Esophagus muscularis mucosa (tissue), 4 donors: ENCODE measurements at regions not wholly inside any gene's neighbourhood (a gene's known extent, or its start where the extent isn't known, plus 50 kb on each side); places are given as distances from the start of the nearest gene placed in this dataset.

Source experiments
- DNase-seq: peaks from one replicate; pipeline ENCODE4 v3.0.0-alpha.2; 2017; ENCODE audit errors: extremely low spot score
- H3K27ac ChIP-seq, 4 donors: fragments of 200-600 bp; sonication (generic); replicated peaks in 1 of 4; 1 replicate in 3 of 4; 2 replicates in 1 of 4; pipeline ENCODE4 v1.5.1; 2016 to 2019; ENCODE audit warnings: mild to moderate bottlenecking in 1 of 4
- H3K27me3 ChIP-seq, 4 donors: fragments of 200-600 bp; sonication (generic); one replicate each; pipeline versions ENCODE4 v1.5.1 to v1.6.0; 2016 to 2019
- H3K36me3 ChIP-seq, 4 donors: fragments of 200-600 bp; sonication (generic); one replicate each; pipeline ENCODE4 v1.5.1; 2016 to 2019
- H3K4me1 ChIP-seq, 4 donors: fragments of 200-600 bp; sonication (generic); one replicate each; pipeline ENCODE4 v1.5.1; 2016 to 2019
- H3K4me3 ChIP-seq, 4 donors: fragments of 200-600 bp; sonication (generic); 1 replicate in 2 of 4; 2 replicates in 2 of 4; pipeline ENCODE4 v1.5.1; 2016 to 2019; ENCODE audit warnings: mild to moderate bottlenecking in 4 of 4, moderate library complexity in 1 of 4
- H3K9me3 ChIP-seq, 4 donors: fragments of 200-600 bp; sonication (generic); 1 replicate in 3 of 4; 2 replicates in 1 of 4; pipeline ENCODE4 v1.5.1; 2016 to 2019
- CTCF ChIP-seq, 3 experiments: fragments of 200-600 bp in 2 of 3; fragments of 450-650 bp in 1 of 3; sonication (generic) in 2 of 3; IDR thresholded peaks; one replicate each; pipeline ENCODE4 v1.5.1; 2017 to 2019; ENCODE audit warnings: antibody characterized with exemption in 3 of 3, mild to moderate bottlenecking in 2 of 3, moderate library complexity in 1 of 3
- EP300 ChIP-seq: sonication (generic); formaldehyde crosslinking; IDR thresholded peaks from one replicate; pipeline ENCODE4 v1.6.1; 2017; ENCODE audit warnings: antibody characterized with exemption
- POLR2A ChIP-seq: fragments of 450-650 bp; IDR thresholded peaks from one replicate; pipeline ENCODE4 v1.6.1; 2017; ENCODE audit warnings: antibody characterized with exemption, moderate library complexity, mild to moderate bottlenecking, low read depth
- POLR2AphosphoS5 ChIP-seq, 2 donors: sonication (generic); formaldehyde crosslinking; IDR thresholded peaks; one replicate each; pipeline ENCODE4 v1.6.1; 2017; ENCODE audit warnings: antibody characterized with exemption in 2 of 2
- WGBS: methylation state at CpG from one replicate; pipeline ENCODE4 v1.1.5; 2018; 5-methylcytosine and 5-hydroxymethylcytosine counted together
- intact Hi-C: fragments of 100-400 bp; cut with DNase I; formaldehyde crosslinking; loops from one replicate; pipeline ENCODE4 v1.15.1; 2023

GRCh38 chr3:152618529-152618928 is 216.4 kb upstream of the P2RY1 start:
- intact Hi-C loops = no loop called here
- Histone ChIP-seq H3K4me3 (no peak overlapping the region), H3K36me3 (no peaks in the 10 kb centered on the region), H3K9me3 (no peaks in the 10 kb centered on the region), H3K4me1 (peaks cover 0 to 10% (median 0%) of the 10 kb centered on the region in 4 donors), H3K27me3 (no peaks in the 10 kb centered on the region), H3K27ac (no peak overlapping the region)
- TF ChIP-seq EP300 (no peak), POLR2AphosphoS5 (IDR thresholded peaks at IDR 0.05) (no peak), POLR2A (no peak), CTCF (IDR thresholded peaks at IDR 0.05) (no peak)
- DNase-seq = no peak
- WGBS = 94% methylated on average over 1 of the region's 1 CpG

- no peak overlapping the region for H3K27ac ChIP-seq
- no peaks in the 10 kb centered on the region for H3K9me3 ChIP-seq
- peaks cover 0 to 7% (median 0%) of the 10 kb centered on the region in 4 donors for H3K4me1 ChIP-seq
- no peak overlapping the region for H3K4me3 ChIP-seq
- TF ChIP-seq POLR2AphosphoS5 (IDR thresholded peaks at IDR 0.05) (no peak), POLR2A (no peak), CTCF (IDR thresholded peaks at IDR 0.05) (no peak), EP300 (no peak)
- intact Hi-C loops = no loop called here
- no peaks in the 10 kb centered on the region for H3K36me3 ChIP-seq
- no peak for DNase-seq
- WGBS = 78% methylated on average over 3 of the region's 3 CpGs
- no peaks in the 10 kb centered on the region for H3K27me3 ChIP-seq
Measured at GRCh38 chr3:152619691-152620090, 215.2 kb upstream of the P2RY1 start.

GRCh38 chr3:152620395-152620794 is 214.5 kb upstream of the P2RY1 start:
- Histone ChIP-seq H3K27ac (no peak overlapping the region), H3K27me3 (no peaks in the 10 kb centered on the region), H3K4me1 (peaks cover 0 to 7% (median 0%) of the 10 kb centered on the region in 4 donors), H3K9me3 (no peaks in the 10 kb centered on the region), H3K36me3 (no peaks in the 10 kb centered on the region), H3K4me3 (no peak overlapping the region)
- WGBS = 64% methylated on average over 3 of the region's 3 CpGs
- no peak for DNase-seq
- TF ChIP-seq EP300 = no peak
- TF ChIP-seq CTCF (IDR thresholded peaks at IDR 0.05) = no peak
- TF ChIP-seq POLR2A = no peak
- TF ChIP-seq POLR2AphosphoS5 (IDR thresholded peaks at IDR 0.05) = no peak
- intact Hi-C loops = no loop called here

GRCh38 chr3:152621006-152621868 is 213.7 kb upstream of the P2RY1 start:
- Histone ChIP-seq H3K4me1 (peaks cover 0 to 7% (median 0%) of the 10 kb centered on the region in 4 donors), H3K4me3 (no peak overlapping the region), H3K27me3 (no peaks in the 10 kb centered on the region), H3K27ac (peak overlapping the region in 3 of 4 donors; percentile 0 to 20 (median 9)), H3K36me3 (no peaks in the 10 kb centered on the region), H3K9me3 (no peaks in the 10 kb centered on the region)
- intact Hi-C loops = no loop called here
- 59% methylated on average over 8 of the region's 8 CpGs for WGBS
- no peak for TF ChIP-seq POLR2A
- no peak for TF ChIP-seq POLR2AphosphoS5 (IDR thresholded peaks at IDR 0.05)
- no peak for TF ChIP-seq CTCF (IDR thresholded peaks at IDR 0.05)
- no peak for TF ChIP-seq EP300
- DNase-seq = no peak
